ENCODE measurements at regions not wholly inside any gene's neighbourhood (a gene's known extent, or its start where the extent isn't known, plus 50 kb on each side); places are given as distances from the start of the nearest gene placed in this dataset.
"Not testable (repeated sequence)": the region's sequence is repeated elsewhere in the genome, so short reads cannot be mapped to it uniquely, and the experiment has no call there.

DNA sequence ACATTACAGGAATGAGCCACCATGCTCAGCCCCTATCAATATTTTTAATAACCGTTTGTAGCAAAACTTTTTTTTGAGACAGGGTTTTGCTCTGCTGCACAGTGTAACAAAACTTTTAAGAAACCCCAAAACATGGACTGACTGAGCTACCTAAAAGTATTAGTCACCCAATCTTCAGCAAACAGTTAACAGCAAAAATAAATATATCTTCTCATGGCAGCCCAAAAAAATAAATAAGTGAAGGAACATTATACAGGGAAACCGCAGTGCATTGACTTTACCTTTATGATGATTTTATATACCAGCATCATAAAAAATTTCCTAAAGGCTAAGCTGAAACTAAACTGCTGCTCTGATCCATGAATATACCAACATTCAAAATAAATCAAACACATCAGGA lies 424.6 kb downstream of the METTL4 start:
- FAIRE-seq = no peak

DNA sequence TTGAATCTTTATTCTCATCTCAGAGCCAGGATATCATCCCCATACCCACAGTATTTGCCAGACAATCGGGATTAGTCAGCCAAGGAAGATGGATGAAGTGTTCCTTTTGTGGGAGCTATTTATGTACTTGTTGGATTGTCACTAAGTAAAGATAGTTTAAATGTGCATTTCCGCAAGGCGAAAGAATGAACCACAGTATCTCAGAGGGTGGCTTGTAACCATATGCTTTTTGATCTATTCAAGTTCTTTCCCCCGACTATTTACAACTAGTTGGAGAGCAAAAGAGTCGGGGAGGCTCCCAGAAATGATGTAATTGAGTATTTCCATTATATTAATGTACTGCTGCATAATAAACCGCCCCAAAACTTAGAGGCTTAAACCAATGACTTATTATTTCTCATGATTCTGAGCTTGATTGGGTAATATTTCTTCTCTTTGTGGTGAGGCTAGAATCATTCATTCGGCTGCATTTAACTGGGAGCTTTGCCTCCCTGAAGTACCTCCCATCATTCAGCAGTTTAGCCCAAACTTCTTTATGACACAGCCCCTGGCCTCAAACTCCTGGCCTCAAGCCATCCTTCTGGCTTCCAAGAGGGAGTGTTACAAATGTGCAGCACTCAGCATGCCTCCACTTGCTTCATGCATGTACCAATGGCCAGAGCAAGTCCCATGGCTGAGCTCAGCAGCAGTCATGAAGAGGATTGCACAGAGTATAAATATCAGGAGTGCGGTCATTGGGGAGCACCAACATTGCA lies 423.7 kb downstream of the METTL4 start:
- no peak for FAIRE-seq

DNA sequence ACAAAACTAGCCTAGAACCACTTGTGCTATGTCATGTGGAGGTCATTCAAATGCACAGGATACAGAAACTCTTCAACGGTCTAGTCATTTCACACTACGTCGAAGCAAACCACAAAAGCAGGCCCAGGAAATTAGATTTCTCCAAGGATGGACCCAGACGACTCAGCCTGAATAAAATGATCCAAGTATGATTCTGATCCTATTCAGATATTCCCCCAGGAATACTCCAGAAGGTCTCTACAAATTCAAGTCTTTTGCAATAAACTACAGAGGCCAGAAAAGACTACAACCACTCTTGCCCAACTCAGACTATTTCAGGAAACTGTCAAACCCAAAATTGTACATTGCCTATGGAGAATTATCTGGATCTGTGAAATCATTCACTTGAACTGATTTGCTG lies 422.5 kb downstream of the METTL4 start:
- FAIRE-seq = no peak

DNA sequence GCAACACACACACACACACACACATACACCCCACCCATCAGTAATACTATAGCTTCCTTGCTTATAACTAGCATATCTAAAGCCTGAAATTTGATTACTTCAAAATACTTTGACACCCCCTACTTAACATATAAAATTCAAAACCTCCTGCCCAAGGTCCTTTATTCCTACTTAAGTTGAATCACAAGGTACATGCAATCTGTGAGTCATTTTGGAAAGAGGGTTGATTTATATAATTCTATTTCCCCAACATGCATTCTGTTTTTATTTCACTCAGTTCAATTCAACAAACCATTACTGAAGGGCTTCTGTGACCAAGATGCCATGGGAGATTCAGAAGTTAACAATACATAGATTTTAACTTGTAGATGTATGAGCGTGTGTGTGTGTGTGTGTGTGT lies 420.7 kb downstream of the METTL4 start:
- no peak for FAIRE-seq

DNA sequence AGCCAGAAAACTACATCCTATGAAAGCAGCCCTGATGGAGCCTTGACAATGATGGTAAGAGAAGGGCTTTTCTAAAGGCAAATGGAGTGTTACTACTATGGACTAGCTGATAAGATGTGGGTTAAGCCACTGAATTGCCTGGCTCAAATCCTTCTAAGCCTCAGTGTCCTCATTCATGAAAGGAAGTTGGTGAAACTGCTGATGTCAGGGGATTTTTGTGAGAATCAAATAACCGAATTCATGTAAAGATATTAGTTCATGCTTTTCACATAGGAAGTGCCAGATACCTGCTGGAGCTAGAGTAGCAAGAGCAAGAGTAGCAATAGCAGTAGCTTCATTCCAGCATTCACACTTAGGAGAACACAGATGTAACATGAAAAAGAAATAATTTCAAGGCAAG lies 417.0 kb downstream of the METTL4 start:
- FAIRE-seq = no peak

DNA sequence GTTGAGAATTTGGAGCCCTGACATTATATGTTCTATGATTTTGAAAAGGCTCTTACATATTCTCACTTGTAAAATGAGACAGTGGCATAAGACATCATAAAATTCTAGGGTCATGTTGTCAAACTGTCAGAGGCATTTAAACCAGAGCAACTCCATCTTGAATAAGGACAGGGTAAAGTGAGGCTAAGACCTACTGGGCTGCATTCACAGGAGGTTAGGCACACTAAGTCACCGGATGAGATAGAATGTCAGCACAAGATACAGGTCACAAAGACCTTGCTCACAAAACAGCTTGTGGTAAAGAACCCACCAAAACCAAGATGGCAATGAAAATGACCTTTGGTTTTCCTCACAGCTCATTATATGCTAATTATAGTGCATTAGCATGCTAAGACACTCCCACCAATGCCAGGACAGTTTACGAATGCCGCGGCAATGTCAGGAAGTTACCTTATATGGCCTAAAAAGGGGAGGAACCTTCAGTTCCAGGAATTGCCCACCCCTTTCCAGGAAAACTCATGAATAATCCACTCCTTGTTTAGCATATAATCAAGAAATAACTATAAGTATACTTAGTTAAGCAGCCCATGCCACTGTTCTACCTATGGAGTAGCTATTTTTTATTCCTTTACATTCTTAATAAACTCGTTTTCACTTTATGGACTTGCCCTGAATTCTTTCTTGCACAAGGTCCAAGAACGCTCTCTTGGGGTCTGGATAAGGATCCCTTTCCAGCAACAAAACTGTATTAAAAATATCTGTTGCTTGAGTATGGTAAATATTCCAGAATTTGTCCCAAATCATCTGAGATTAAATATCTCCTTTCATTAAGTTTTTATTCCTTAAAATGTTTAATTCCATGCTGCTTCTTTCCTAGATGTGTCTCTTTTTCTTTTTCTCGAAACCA lies 406.4 kb downstream of the METTL4 start:
- FAIRE-seq = no peak

DNA sequence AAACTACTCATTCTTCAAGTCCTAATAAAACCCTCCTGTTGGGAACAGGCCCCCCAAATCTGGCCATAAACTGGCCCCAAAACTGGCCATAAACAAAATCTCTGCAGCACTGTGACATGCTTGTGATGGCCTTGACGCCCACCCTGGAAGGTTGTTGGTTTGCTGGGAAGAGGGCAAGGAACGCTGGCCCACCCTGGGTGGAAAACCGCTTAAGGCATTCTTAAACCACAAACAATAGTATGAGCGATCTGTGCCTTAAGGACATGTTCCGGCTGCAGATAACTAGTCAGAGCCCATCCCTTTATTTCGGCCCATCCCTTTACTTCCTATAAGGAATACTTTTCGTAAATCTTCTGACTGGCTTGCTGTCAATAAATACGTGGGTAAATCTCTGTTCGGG lies 404.4 kb downstream of the METTL4 start:
- not testable (repeated sequence) for FAIRE-seq

DNA sequence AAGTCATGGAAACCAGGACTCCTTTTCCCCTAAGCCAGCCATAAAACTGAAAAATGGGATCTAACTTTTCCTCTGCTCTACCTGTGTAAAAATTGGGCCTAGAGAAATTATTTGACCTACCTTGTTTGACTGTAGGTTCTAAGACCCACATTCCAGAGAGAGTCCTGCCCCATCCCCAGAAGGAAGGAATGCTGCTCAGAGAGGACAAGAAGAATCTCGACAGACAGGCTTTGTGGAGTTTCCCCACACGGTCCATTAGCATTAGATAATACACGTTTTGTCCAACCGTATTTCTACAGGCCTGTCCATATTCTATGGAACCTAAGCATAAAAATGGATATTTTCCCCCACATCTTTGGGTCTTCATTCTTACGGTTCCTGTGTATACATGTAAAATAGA lies 403.3 kb downstream of the METTL4 start:
- no peak for FAIRE-seq

DNA sequence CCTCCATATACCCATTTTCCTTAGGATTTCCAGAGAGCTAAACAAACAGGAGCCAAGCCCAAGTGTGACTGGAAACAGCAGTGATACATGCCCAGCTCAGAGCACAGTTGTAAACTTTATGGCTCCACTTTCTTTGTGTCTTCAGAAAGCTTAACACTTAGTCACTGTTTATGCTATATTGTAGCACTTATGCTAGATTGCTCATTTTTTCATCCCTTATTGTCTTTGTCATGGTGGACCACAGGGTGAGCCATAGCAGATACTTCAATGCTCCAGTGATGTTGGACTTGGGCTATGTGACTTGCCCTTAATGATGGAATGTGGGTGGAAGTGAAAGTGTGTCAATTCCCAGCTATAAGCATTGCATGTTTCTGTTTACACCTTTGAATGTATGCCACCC lies 401.6 kb downstream of the METTL4 start:
- no peak for FAIRE-seq

DNA sequence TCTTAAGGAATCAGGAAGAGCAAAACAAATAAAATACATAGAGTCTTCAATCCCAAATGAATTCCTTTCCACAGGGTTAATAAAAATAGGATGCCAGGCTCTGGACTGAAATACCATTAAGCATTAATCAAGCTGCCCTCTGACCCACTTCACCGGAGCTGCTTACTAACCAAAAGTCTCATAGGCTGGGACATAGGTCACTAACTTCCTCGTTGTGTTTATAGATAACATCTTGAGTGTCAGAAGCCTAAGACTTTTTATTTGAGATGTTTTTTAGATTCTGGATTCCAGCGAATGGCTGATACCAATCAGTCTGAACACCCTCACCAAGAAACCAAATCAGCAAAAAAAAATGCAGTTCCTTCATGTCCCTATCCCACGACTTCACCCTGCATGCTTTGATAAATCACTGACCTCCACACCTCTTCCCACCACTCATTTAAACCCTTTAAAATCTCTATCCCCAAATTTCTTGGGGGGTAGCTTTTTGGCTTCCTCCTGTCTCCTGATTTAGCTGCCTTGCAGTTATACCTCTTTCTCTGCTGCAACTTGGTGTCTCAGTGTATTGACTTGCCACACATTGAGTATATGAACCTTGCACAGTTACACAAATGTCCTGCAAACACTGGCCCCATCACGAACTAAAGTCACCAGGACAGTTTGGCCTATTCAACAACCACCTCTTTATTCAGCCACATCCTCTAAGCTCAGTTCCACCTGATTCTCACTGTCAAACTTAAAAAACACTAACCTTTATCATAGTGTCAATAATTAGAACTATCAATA lies 399.3 kb downstream of the METTL4 start:
- FAIRE-seq = no peak

DNA sequence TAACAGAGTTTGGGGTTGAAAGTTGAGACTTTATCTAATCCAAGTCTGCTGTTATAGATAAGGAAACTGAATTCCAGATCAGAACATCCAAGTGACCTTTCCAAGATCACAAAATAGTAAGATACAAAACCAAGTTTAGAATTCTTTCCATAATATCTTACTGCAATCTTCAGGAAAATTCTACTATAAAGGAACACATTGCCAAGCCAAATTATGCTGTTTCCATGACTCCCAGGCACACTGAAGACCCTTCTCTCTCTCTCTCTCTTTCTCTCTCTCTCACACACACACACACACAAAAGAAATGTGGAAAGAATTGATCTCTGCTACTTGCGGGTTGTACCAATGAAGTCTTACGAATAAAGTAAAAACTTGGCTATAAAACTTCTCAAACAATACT lies 398.4 kb downstream of the METTL4 start:
- FAIRE-seq = no peak

DNA sequence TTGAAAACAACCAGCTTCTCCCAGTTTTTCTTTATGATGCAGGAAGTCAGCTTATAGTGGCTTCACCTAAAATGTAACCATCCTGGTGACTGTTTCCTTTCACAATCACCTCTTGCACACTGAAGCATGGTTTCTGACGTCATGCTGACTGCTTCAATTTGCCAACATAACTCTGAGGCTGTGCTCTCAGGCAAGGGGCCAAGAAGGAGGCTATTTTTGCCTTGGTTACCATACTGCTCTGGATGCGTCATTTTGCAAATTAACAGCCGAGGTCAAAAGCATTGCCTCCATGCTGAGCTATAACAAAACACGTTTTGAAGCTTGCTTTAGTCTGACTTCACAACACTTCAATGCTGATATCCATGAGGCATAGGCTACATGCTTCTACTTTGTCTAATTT lies 397.8 kb downstream of the METTL4 start:
- FAIRE-seq = no peak

DNA sequence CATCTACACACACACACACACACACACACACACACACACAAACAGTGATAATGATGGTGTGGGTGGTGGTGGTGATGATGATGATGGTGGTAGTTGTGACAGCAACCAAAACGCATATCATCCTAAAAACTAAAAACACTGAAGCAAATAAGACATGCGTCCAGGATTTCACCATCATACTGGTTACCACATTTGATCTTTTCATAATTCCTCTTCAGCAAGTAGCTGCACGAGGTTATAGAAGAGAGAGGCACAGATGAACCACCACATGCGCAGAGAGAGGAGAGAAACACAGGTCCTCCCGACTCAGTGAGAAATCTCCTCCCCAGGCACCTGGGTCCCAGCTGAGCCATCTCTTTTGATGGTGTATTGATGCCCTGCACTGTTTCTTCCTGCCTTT lies 393.3 kb downstream of the METTL4 start:
- FAIRE-seq = no peak

DNA sequence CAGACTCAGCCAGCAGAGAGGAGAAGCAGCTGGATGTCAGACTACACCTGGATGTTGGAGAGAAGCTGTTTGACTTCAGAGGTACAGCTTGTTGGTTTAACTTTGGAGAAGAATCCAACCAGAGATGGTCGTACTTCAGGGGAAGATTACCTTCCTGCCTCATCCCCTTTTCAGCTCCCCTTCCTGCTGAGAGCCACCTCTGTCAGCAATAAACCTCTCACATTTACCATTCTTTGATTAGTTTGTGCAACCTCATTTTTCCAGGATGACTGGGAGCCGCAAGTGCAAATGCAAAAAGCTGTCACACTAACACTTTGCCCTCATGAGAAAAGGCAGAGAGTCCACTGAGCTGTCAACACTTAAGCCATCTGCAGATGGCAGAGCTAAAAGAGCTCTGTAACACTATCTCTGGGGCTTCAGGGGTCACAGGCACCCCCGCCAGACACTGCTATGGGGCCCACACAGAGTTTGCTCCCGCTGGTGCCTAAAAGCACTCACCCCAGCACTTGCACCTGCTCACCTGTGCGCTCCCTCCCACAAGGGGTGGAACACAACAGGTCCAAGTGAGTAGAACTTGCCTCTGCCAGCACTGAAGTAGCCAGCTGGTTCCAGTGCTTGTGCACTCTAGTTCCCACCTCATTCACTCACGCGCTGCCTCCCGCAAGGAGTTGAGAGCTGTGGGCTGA lies 391.7 kb downstream of the METTL4 start:
- no peak for FAIRE-seq

DNA sequence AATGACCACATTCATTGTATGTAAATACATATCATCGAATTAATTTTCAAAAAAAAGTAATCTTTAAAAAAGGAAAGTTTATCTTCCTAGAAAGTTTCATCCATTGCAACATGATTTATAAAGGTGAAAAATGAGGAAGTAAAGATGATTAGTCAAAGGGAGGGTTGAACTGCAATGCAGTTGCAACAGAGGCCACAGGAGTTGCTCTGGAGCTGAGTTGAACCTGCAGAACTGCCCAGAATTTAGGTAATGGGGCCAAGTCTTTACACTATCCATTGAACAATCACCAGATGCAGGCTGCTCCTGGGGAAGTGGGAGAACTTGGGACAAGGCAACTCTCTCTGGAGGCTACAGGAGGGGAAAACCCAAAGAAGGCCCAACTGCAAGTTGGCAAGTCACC lies 390.7 kb downstream of the METTL4 start:
- FAIRE-seq = no peak

DNA sequence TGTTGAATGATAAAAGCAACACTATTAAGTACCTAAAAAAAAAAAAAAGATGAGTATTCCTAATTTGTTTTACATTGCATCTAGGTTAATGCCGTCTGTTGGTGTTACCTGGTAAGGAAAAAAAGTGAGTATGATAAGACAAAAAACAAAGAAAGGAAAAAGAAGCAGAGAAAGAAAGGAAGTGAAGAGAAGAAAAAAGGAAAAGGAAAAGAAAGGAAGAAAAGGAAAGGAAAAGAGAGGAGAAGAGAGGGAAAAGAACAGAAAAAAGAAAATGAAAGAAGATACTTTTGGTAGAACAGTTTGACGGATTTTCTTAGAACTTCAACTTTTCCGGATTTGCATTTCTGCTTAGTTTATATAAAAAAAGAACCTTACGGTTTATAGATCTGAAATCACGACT lies 387.9 kb downstream of the METTL4 start:
- FAIRE-seq = no peak

DNA sequence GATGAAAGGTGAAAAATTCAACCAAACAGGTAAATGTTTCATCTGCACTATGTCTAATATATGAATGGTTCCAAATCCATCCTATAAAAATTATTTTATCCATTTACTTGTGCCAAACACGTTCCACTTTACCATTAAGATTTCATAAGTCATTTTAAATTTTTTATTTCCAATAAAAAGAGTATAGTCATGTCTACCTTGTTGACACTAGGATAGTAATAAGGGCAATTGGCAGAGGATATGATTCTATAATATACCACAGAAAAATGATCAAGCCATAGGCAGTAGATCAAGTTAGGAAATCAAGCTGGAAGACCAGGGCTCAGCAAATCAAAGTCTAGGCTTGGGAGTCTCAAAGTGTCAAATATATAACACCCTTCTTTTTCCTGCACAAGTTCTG lies 384.3 kb downstream of the METTL4 start:
- FAIRE-seq = no peak

DNA sequence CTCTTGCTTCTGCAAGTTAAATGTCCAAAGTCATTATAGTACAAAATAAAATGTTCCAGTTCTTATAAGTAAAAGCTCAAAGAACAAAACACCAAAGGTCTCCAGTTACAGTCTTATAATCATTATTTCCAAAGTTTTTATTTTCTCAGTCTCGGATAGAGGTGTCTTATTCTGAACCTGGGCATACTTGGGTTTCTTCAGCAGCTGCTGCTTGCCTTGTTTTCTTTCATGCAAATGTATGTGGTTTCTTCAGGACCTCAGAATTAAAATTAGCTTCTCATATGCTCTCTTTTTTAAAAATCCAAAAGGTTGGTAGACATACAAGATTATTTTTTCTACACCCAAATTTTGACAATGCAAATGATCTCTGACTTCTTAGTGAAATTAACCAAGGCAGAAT lies 383.0 kb downstream of the METTL4 start:
- no peak for FAIRE-seq

DNA sequence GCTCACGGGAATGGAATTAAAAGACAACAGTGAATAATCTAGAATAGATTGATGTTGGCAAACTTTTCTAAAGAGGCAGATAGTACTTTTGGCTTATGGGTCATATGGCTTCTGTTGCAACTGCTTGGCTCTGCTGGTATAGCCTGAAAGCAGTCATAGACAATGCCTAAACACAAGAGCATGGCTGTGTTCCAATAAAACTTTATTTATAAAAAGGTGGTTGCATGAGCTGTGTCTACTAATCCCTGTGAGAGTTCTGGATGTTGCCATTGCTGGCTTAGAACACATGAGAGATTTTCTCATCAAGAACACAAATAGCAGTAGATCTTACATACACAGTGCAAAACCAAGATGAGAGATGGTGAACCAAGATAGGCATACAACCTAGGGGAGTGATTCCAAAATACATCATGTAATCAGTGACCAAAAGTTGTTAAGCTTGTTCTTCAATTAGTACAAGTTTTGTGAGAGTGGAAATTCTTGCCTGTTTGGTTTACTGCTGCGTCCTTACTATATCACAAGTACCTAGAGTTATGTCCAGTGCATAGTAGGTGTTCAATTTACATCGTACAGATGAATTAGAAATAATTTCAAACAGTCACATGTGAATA lies 380.0 kb downstream of the METTL4 start:
- no peak for FAIRE-seq

DNA sequence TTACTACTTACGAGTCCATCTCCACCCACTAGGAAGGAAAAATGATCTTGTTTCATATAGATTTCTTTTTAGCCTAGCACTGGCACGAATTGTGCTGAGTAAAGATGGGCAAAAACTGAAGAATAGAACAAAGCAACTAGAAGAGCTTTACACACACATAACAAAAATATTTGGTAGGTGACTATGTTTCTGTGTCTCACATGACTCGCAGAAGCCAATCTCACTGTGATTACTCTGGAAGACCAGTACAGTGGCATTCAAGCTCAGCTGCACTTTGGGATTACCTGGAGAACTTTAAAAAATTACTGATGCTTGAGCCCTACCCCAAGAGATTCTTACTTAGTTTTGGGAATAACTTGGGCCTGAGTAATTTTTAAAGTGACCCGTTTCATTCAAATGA lies 378.7 kb downstream of the METTL4 start:
- no peak for FAIRE-seq

DNA sequence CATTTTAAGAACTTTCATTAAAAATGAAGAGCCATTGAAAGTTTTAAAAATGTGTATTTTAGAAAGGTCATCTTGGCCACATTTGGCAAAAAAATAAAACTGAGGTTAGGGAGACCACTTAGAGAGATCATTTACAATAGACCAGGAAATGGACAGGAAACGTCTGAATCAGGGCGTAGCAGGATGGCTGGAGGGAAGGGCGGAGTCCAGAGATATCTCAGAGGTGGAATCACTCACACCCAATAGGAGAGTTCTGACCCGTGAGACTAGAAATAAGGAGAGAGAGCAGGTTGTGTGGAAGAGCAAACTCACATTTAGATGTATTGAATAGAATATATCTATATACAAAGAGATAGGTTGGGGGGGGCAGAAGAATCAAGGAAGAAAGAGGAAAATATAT lies 373.4 kb downstream of the METTL4 start:
- FAIRE-seq = no peak

DNA sequence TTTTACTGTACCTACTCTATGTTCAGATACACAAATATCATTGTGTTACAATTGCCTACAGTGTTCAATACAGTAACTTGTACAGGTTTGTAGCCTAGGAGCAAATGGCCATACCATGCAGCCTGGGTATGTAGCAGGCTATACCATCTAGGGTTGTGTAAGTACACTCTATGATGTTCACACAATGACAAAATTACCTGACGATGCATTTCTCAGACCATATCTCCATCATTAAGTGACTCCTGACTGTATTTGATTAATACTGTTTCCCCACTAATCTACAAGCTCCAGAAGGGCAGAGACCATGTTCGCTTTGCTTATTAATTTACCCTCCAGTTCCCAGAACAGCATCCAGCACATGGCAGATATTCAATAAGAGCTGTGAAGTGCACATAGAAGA lies 372.2 kb downstream of the METTL4 start:
- FAIRE-seq = no peak

All from G401.6 (cell line).